ENCODE measurements at regions not wholly inside any gene's neighbourhood (a gene's known extent, or its start where the extent isn't known, plus 50 kb on each side); places are given as distances from the start of the nearest gene placed in this dataset.

- TF ChIP-seq POLR2AphosphoS5 (IDR thresholded peaks at IDR 0.05; ENCODE audit: low read depth) (no peak), CTCF (IDR thresholded peaks at IDR 0.05; ENCODE audit: insufficient read depth, low read length) (no peak), GABPA (IDR thresholded peaks at IDR 0.05; ENCODE audit: low read depth) (no peak), REST (IDR thresholded peaks at IDR 0.05; ENCODE audit: insufficient replicate concordance, low read depth) (no peak)
Measured at GRCh38 chr4:157994863-157995262, 178.0 kb downstream of the GASK1B start.

Data from HL-60 (cell line).